Nucleus accumbens (tissue), 56 donors: ENCODE measurements at regions not wholly inside any gene's neighbourhood (a gene's known extent, or its start where the extent isn't known, plus 50 kb on each side); places are given as distances from the start of the nearest gene placed in this dataset.

Experiments used
- DNase-seq, 56 donors: peaks; one replicate each; lab custom pipeline; 2025; lab: John Stamatoyannopoulos, UW

- DNase-seq: no peak
Observed at GRCh38 chr14:101508948-101509729, 52.2 kb upstream of the DIO3 start.

DNA sequence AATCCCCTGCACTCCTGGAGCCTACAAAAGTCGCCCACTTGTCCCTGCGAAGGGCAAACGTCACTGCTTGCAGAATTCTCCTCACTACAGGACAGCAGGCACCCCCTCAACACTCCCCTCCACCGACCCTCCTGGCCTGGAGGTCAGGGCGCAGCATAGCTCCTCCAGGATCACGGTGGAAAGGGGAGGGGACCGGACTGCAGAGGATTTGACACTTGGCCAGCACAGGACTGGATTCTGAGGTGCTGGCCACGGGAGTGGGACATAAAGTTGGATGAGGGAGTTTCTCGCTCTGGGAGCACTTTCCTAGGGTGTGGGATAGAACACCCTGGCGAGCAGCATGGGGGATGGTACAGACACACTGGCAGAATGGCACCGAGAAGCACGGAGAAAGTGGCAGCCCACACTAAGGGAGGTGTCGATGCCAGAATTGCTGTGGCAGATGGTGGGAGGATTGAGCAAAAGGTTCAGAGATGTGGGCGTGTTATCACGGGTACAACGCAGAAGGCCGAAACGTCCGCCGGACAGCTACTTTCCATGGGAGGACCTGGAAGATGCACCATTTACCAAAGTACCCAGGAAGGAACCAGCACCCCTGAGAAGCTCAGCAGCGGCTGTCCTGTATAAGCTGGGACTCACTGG, 51.4 kb upstream of the DIO3 start:
- peak in 5 of 56 donors; percentile 11 to 34 (median 18) for DNase-seq

GRCh38 chr14:101511199-101511598, 50.1 kb upstream of the DIO3 start:
- DNase-seq: no peak
